GM23338 (cell line): ENCODE measurements at regions not wholly inside any gene's neighbourhood (a gene's known extent, or its start where the extent isn't known, plus 50 kb on each side); places are given as distances from the start of the nearest gene placed in this dataset.

Experiments used
- CTCF ChIP-seq, 2 experiments: fragments of 200-600 bp in 1 of 2; sonication (generic) in 1 of 2; conservative IDR thresholded peaks; 2 replicates each; pipeline versions ENCODE4 v1.5.1 to v1.6.1; 2016 to 2017; ENCODE audit warnings: antibody characterized with exemption in 2 of 2, low read depth in 2 of 2, mild to moderate bottlenecking in 2 of 2, moderate library complexity in 1 of 2
- POLR2AphosphoS5 ChIP-seq: IDR thresholded peaks from 2 replicates; pipeline ENCODE4 v1.6.1; 2016; ENCODE audit warnings: antibody characterized with exemption, low read depth

GRCh38 chr10:129033790-129034272, 433.2 kb upstream of the MGMT start:
- TF ChIP-seq CTCF (conservative IDR thresholded peaks at IDR 0.05; ENCODE audit: low read depth in 2 of 2) (no peak), POLR2AphosphoS5 (no peak)
